ENCODE measurements at regions not wholly inside any gene's neighbourhood (a gene's known extent, or its start where the extent isn't known, plus 50 kb on each side); places are given as distances from the start of the nearest gene placed in this dataset.

DNA sequence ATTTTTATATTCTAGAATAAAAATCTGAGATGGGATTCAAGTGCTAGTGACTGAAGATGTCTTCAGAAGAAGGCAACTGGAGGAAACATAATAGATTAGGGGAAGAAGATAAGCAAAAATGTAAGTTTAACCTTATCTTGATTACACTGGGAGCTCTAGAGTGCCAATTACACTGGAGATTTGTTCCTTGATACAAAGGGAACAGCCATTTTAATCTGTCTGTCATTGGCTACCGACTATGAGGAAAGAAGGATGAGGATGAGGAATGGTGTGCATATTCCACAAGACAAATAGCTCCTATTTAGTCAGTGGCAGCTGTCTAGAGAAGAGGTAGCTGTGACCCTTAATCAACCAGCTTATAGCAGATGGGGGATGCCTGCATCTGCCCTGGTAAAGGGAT lies 1034.5 kb upstream of the IGFBP7 start:
- no peak for TF ChIP-seq POLR2A (IDR thresholded peaks at IDR 0.05)
- TF ChIP-seq, protein P1, sequence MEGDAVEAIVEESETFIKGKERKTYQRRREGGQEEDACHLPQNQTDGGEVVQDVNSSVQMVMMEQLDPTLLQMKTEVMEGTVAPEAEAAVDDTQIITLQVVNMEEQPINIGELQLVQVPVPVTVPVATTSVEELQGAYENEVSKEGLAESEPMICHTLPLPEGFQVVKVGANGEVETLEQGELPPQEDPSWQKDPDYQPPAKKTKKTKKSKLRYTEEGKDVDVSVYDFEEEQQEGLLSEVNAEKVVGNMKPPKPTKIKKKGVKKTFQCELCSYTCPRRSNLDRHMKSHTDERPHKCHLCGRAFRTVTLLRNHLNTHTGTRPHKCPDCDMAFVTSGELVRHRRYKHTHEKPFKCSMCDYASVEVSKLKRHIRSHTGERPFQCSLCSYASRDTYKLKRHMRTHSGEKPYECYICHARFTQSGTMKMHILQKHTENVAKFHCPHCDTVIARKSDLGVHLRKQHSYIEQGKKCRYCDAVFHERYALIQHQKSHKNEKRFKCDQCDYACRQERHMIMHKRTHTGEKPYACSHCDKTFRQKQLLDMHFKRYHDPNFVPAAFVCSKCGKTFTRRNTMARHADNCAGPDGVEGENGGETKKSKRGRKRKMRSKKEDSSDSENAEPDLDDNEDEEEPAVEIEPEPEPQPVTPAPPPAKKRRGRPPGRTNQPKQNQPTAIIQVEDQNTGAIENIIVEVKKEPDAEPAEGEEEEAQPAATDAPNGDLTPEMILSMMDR (IDR thresholded peaks at IDR 0.05): no peak
